PFSK-1 (cell line): ENCODE measurements at regions not wholly inside any gene's neighbourhood (a gene's known extent, or its start where the extent isn't known, plus 50 kb on each side); places are given as distances from the start of the nearest gene placed in this dataset.

Experiments
- FOXP2 ChIP-seq: optimal IDR thresholded peaks from 2 replicates; pipeline ENCODE3; 2011; ENCODE audit warnings: borderline replicate concordance, control low read depth, inconsistent platforms; ENCODE audit not compliant: insufficient read depth; ENCODE audit errors: extremely low read length, extremely low read depth
- POLR2AphosphoS5 ChIP-seq: IDR thresholded peaks from 2 replicates; pipeline ENCODE4 v1.6.1; 2012; ENCODE audit warnings: low read depth, mild to moderate bottlenecking, control low read depth, low read length, moderate library complexity
- REST ChIP-seq, 2 experiments: IDR thresholded peaks; 2 replicates each; pipeline versions ENCODE4 v1.6.1 to v1.8.0; 2011 to 2012; ENCODE audit warnings: low read depth in 2 of 2, low read length in 2 of 2, control low read depth in 1 of 2, inconsistent platforms in 1 of 2, mild to moderate bottlenecking in 1 of 2, moderate library complexity in 1 of 2; ENCODE audit not compliant: insufficient read depth in 1 of 2
- SIN3A ChIP-seq: IDR thresholded peaks from 2 replicates; pipeline ENCODE4 v1.6.1; 2012; ENCODE audit warnings: mild to moderate bottlenecking, low read length, moderate library complexity, borderline replicate concordance; ENCODE audit not compliant: insufficient read depth
- TAF1 ChIP-seq: IDR thresholded peaks from 2 replicates; pipeline ENCODE4 v1.6.1; 2012; ENCODE audit warnings: low read length, control low read depth, borderline replicate concordance; ENCODE audit not compliant: insufficient read depth

GRCh38 chr5:63128018-63128417 lies 549.4 kb downstream of the LRRC70 start:
- no peak for TF ChIP-seq POLR2AphosphoS5
- TF ChIP-seq REST (IDR thresholded peaks at IDR 0.05; ENCODE audit: insufficient read depth in 1 of 2, low read depth in 2 of 2, low read length in 2 of 2) = no peak

- no peak for TF ChIP-seq TAF1
- TF ChIP-seq SIN3A = no peak
- TF ChIP-seq FOXP2 = no peak
- no peak for TF ChIP-seq POLR2AphosphoS5
- TF ChIP-seq REST (IDR thresholded peaks at IDR 0.05; ENCODE audit: insufficient read depth in 1 of 2, low read depth in 2 of 2, low read length in 2 of 2) = no peak
These were observed 548.4 kb downstream of the LRRC70 start for GRCh38 chr5:63127054-63127453.

- TF ChIP-seq SIN3A (no peak), TAF1 (no peak), POLR2AphosphoS5 (no peak), REST (IDR thresholded peaks at IDR 0.05; ENCODE audit: insufficient read depth in 1 of 2, low read depth in 2 of 2, low read length in 2 of 2) (no peak)
These were observed 547.2 kb downstream of the LRRC70 start for GRCh38 chr5:63125862-63126261.

GRCh38 chr5:63125392-63125791 lies 546.8 kb downstream of the LRRC70 start:
- TF ChIP-seq REST (IDR thresholded peaks at IDR 0.05; ENCODE audit: insufficient read depth in 1 of 2, low read depth in 2 of 2, low read length in 2 of 2) = no peak
- TF ChIP-seq SIN3A = no peak
- no peak for TF ChIP-seq FOXP2
- TF ChIP-seq TAF1 = no peak
- TF ChIP-seq POLR2AphosphoS5 = no peak

GRCh38 chr5:63124266-63124665 lies 545.6 kb downstream of the LRRC70 start:
- TF ChIP-seq FOXP2 (no peak), REST (IDR thresholded peaks at IDR 0.05; ENCODE audit: insufficient read depth in 1 of 2, low read depth in 2 of 2, low read length in 2 of 2) (no peak), SIN3A (no peak), POLR2AphosphoS5 (no peak), TAF1 (no peak)
